ENCODE measurements at regions not wholly inside any gene's neighbourhood (a gene's known extent, or its start where the extent isn't known, plus 50 kb on each side); places are given as distances from the start of the nearest gene placed in this dataset.

GRCh38 chr10:2077231-2077630, 339.9 kb upstream of the ADARB2 start:
- POLR2A ChIA-PET (ENCODE audit: unreplicated experiment) = no interaction called here
- Histone ChIP-seq H3K27me3 (ENCODE audit: control insufficient read depth, insufficient read depth, low read length) (no peaks in the 10 kb centered on the region), H2BK120ac (ENCODE audit: low read depth, low read length) (no peak overlapping the region), H3K79me1 (ENCODE audit: low read depth in 1 of 2, low read length in 2 of 2) (no peaks in the 10 kb centered on the region), H3K56ac (ENCODE audit: extremely low read depth, insufficient read depth, low read length) (no peak overlapping the region), H3K9me3 (ENCODE audit: control insufficient read depth, insufficient read depth, low read length) (peaks cover 33% of the 10 kb centered on the region), H3K27ac (ENCODE audit: insufficient read depth, low read length) (no peak overlapping the region), H2AFZ (replicated peaks; ENCODE audit: low read length, poor library complexity) (no peak overlapping the region), H3K4me3 (ENCODE audit: insufficient read depth, low read depth, low read length) (no peak overlapping the region), H3K18ac (ENCODE audit: low read depth, low read length) (no peak overlapping the region), H3K9ac (ENCODE audit: low read depth, low read length) (no peak overlapping the region), H2BK5ac (ENCODE audit: low read depth, low read length, poor library complexity, severe bottlenecking) (no peak overlapping the region), H3K23ac (ENCODE audit: low read depth, low read length) (no peak overlapping the region), H3K36me3 (ENCODE audit: control insufficient read depth, insufficient read depth, low read length) (no peaks in the 10 kb centered on the region), H3K4ac (ENCODE audit: low read depth, low read length) (no peak overlapping the region), H4K8ac (ENCODE audit: low read depth in 2 of 2, low read length in 2 of 2) (no peak overlapping the region), H3K14ac (replicated peaks; ENCODE audit: low read depth, low read length) (no peak overlapping the region), H4K20me1 (ENCODE audit: insufficient read depth, low read length) (no peaks in the 10 kb centered on the region), H4K5ac (ENCODE audit: low read depth, low read length) (no peak overlapping the region), H2BK15ac (ENCODE audit: low read depth, low read length) (no peak overlapping the region), H3K4me2 (ENCODE audit: low read depth, low read length) (no peak overlapping the region), H4K91ac (ENCODE audit: insufficient read depth, low read depth, low read length) (no peak overlapping the region), H3K9me1 (ENCODE audit: insufficient read depth, low read length) (no peaks in the 10 kb centered on the region), H3K4me1 (ENCODE audit: control insufficient read depth, insufficient read depth, low read length) (no peaks in the 10 kb centered on the region), H2AK5ac (ENCODE audit: low read depth, low read length) (no peak overlapping the region), H2BK20ac (ENCODE audit: low read depth, low read length) (no peak overlapping the region), H2AK9ac (replicated peaks; ENCODE audit: low read depth, low read length, poor library complexity) (no peak overlapping the region)
- no TSS peak for BruUV-seq (replicated peaks)
- no peak for ATAC-seq (ENCODE audit: low read depth)
- dilution Hi-C loops (cut with HindIII; ENCODE audit: low sequenced_read_pairs, unreplicated experiment) (no loop called here), intact Hi-C loops (cut with micrococcal nuclease) (no loop called here), in situ Hi-C loops (cut with MboI; ENCODE audit: low sequenced_read_pairs) (no loop called here)
- DNase-seq = no peak
- TF ChIP-seq SMC3 (IDR thresholded peaks at IDR 0.05; ENCODE audit: low read depth, low read length) (no peak), RAD21 (IDR thresholded peaks at IDR 0.05; ENCODE audit: low read length) (no peak), RFX5 (IDR thresholded peaks at IDR 0.05; ENCODE audit: low read depth, low read length) (no peak), RCOR1 (IDR thresholded peaks at IDR 0.05; ENCODE audit: insufficient replicate concordance, low read length) (no peak), CHD1 (IDR thresholded peaks at IDR 0.05; ENCODE audit: low read depth, low read length) (no peak), POLR2A (IDR thresholded peaks at IDR 0.05; ENCODE audit: low read depth, low read length) (no peak), NFE2L2 (IDR thresholded peaks at IDR 0.05; ENCODE audit: low read depth, low read length) (no peak), CEBPB (IDR thresholded peaks at IDR 0.05; ENCODE audit: low read depth, low read length) (no peak), USF2 (IDR thresholded peaks at IDR 0.05; ENCODE audit: low read depth, low read length) (no peak), ELK1 (IDR thresholded peaks at IDR 0.05; ENCODE audit: borderline replicate concordance, low read depth, low read length) (no peak), MAZ (IDR thresholded peaks at IDR 0.05; ENCODE audit: borderline replicate concordance, low read depth, low read length) (no peak), CTCF (conservative IDR thresholded peaks at IDR 0.05; ENCODE audit: low read depth, low read length) (no peak), FOS (IDR thresholded peaks at IDR 0.05; ENCODE audit: low read depth, low read length) (no peak), BHLHE40 (IDR thresholded peaks at IDR 0.05; ENCODE audit: low read depth, low read length) (no peak), MAFK (IDR thresholded peaks at IDR 0.05; ENCODE audit: low read depth, low read length) (no peak), MXI1 (IDR thresholded peaks at IDR 0.05; ENCODE audit: borderline replicate concordance, low read depth, low read length) (no peak)
- WGBS, 2 experiments (ENCODE audit: extremely low coverage in 2 of 2, insufficient read length in 1 of 2) = no CpG with 5 or more reads among the region's 5 CpGs
- CTCF ChIA-PET = no interaction called here
